Right renal pelvis (tissue), 4 donors: ENCODE measurements at regions not wholly inside any gene's neighbourhood (a gene's known extent, or its start where the extent isn't known, plus 50 kb on each side); places are given as distances from the start of the nearest gene placed in this dataset.
"Not testable (repeated sequence)": the region's sequence is repeated elsewhere in the genome, so short reads cannot be mapped to it uniquely, and the experiment has no call there.

Source experiments
- DNase-seq, 4 donors: peaks; one replicate each; pipeline ENCODE4 v3.0.0-alpha.2; 2013; ENCODE audit warnings: low read depth in 4 of 4, low spot score in 3 of 4, missing footprints in 1 of 4

DNA sequence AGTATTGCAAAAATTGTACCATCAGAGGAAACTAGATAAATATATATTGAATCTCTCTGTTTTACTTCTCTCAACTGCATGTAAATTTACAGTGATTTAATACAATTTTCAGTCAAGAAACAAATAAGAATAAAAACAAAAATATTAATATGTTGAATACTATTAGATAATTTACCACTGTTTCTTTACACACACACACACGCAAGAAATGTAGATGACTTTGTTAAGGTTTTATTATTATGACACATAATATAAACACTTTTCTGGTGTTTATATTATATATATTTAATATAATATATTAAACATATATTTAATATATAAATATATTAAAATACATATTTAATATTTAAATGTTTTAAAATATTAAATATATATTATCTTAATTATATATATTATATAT is 814.3 kb upstream of the CDH10 start:
- DNase-seq: no peak

DNA sequence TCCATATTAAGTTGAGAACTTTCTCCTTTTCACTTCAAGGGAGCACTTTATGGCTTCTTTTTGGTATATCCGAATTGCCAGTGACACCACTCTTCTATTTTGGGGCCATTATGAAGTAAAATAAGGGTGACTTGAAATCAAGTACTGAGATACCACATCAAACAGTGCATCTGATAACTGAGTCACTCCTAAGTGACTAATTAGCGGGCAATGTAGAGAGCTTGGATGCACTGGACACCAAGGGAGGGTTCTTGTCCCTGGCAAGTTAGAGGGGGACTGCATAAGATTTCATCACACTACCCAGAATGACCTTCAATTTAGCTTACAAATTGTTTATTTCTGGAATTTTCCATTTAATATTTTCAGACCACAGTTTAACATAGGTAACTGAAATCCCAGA is 813.9 kb upstream of the CDH10 start:
- no peak for DNase-seq

- no peak for DNase-seq
Observed at GRCh38 chr5:25453500-25453899, 808.7 kb upstream of the CDH10 start.

- DNase-seq: no peak
Observed at GRCh38 chr5:25451294-25451693, 806.5 kb upstream of the CDH10 start.

DNA sequence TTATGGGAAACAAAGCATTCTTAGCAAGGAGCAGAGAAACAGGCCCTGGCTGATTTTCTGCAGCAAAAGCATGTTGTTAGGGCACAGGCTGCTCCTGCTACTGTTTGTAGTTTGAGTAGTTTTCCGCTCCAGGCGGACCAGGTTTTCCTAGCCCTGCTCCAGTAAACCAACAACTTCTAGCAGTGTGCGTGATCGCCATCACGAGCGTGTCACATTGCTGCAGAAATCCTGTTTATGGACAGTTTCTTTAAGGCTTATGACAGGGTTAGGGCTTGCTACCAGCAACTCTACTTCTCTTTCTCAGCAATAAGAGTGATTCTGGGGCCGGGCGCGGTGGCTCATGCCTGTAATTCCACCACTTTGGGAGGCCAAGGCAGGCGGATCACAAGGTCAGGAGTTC is 803.9 kb upstream of the CDH10 start:
- DNase-seq: no peak

- no peak for DNase-seq
Observed at GRCh38 chr5:25448190-25448621, 803.4 kb upstream of the CDH10 start.

DNA sequence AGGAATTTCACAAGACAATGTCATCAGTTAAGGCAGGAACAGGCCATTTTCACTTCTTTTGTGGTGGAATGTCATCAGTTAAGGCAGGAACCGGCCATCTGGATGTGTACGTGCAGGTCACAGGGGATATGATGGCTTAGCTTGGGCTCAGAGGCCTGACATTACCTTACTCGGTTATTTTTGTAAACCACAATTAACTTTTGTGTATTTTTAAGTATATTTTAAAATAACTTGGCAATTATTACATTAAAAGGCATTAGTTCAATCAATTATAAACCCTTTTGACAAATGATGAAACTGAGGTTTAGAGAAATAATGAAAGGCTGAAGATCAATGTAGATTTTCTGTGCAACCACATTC is 801.3 kb upstream of the CDH10 start:
- not testable (repeated sequence) for DNase-seq

DNA sequence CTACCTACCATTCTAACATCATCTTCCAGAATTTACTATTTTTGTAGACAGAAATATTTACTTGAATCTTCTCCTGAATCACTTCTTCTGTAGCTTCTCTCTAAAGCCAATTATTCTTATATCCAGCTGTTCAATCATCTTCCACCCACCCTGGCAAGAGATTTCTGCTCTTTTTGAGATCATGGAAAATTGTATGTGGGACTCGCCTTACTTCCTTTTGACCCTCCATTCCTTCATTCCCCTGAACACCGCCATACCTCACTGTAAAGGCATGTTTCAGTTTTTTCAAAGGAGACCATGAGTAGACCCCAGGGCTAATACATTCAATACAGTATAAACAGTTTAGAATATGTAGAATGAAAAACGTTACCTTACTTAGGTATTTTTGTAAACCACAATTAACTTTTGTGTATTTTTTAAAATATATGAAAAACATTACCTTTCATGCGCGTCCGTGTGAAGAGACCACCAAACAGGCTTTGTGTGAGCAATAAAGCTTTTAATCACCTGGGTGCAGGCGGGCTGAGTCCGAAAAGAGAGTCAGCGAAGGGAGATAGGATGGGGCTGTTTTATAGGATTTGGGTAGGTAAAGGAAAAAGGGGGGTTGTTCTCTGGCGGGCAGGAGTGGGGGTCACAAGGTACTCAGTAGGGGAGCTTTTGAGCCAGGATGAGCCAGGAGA is 800.7 kb upstream of the CDH10 start:
- DNase-seq: not testable (repeated sequence)

- no peak for DNase-seq
Observed at GRCh38 chr5:25444697-25445096, 799.9 kb upstream of the CDH10 start.

DNA sequence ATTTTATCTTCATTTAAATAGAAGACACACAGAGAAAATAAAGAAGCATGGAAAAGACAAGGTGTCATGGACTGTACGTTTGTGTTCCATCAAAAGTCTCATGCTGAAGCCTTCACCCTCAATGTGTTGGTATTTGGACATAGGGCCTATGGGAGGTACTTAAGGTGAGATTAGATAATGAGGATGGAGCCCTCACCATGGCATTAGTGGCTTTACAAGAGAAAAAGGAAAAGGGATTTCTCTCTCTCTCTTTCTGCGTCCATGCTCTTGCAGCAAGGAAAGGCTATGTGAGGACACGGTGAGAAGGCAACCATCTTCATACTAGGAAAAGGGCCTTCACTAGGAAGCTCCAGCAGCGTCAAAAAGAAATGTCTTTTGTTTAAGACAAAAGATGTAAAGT is 797.0 kb upstream of the CDH10 start:
- DNase-seq: no peak

DNA sequence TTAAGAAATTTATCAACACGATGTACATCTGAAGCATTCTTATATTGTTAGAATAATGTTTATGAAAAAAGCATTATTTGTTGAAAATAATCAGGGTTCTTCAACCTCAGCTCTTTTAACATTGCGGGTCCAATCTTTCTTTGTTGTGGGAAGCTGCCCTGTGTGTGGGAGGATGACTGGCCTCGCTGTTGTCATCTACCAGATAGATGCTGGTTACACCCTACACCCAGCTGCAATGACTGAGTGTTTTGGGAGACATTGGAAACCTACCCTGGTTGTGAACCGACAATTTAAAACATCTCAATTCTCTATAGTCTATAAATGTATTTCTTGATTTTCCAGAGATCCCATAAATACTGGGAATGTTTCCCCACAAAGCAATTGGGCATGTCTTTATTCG is 794.2 kb upstream of the CDH10 start:
- no peak for DNase-seq

DNA sequence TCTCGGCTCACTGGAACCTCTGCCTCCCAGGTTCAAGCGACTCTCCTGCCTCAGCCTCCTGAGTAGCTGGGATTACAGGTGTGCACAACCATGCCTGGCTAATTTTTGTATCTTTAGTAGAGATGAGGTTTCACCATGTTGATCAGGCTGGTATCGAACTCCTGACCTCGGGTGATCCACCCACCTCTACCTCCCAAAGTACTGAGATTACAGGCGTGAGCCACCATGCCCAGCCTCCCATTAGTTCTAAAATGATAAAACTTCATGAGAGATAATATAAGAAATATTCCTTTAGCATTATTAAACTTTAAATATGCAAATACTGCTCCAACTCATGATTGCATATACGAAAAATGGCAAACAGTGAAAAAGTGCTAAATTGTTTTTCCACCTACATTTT is 793.6 kb upstream of the CDH10 start:
- DNase-seq: not testable (repeated sequence)

DNA sequence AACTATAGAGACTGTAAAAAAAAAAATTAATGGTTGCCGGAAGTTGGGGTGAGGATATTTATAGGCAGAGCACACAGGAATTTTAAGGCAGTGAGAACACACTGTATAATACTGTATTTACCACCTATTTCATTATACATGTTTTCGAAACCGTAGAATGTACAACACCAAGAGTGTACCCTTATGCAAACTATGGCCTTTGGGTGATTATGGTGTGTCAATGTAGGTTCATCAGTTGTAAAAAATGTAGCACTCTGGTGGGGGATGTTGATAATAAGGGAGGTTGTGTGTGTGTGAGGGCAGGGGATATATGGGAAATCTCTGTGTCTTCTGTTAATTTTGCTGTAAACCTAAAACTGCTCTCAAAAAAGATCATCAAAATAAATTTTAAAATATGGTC is 791.7 kb upstream of the CDH10 start:
- DNase-seq: no peak

DNA sequence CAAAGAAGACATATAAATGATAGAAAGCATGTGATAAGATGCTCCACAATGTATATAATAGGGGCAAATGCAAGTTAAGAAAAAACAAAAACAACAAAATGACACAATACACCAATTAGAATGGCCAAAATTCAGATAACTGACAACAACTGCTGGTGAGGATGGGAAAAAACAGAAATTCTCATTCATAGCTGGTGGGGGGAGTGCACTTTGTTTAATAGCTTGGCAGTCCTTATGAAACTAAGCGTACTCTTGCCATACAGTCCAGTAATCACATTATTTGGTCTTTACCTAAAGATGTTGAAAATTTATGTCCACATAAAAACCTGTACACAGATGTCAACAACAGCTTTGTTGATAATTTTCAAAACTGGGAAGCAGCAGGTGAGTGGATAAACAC is 791.1 kb upstream of the CDH10 start:
- DNase-seq: no peak

DNA sequence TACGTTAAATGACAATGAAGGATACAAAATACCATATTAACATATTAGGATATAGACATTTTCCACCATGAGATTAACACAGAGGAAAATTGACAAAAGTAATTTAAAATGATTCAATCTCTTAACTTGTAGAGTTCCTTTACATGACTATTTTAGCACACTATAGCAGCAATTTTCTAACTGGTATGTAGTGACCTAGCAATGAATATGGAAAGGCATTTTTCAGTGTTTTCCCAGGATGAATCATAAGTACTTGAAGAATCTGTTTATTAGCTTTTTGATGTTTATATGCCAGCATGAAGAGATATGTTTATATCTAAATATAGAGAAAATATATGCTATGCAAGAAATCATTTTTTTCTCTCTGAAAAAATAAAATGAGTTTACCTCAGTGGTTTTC is 782.5 kb upstream of the CDH10 start:
- no peak for DNase-seq

GRCh38 chr5:25423271-25423670 is 778.5 kb upstream of the CDH10 start:
- no peak for DNase-seq

- no peak for DNase-seq
Observed at GRCh38 chr5:25419684-25420083, 774.9 kb upstream of the CDH10 start.

DNA sequence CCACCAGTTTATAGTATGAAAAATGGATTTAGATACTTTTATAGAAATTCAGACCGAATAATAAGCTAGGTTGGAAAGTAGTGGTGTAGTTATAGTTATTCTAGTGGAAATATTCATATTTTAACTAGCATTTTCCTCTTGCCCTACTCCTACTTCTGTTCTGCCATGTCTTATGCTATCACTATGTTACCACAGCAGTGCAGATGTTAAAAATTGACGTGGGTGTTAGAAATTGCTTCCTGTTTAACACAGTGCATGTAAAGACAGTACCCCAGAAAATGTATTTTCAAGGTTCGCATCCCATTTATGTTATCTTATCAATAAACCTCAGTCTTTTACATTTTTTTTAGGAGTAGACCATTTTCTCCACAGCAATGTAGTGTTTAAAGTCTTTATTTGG is 774.2 kb upstream of the CDH10 start:
- no peak for DNase-seq

GRCh38 chr5:25418319-25418859 is 773.6 kb upstream of the CDH10 start:
- DNase-seq: no peak

- DNase-seq: no peak
Observed at GRCh38 chr5:25416960-25417359, 772.2 kb upstream of the CDH10 start.

DNA sequence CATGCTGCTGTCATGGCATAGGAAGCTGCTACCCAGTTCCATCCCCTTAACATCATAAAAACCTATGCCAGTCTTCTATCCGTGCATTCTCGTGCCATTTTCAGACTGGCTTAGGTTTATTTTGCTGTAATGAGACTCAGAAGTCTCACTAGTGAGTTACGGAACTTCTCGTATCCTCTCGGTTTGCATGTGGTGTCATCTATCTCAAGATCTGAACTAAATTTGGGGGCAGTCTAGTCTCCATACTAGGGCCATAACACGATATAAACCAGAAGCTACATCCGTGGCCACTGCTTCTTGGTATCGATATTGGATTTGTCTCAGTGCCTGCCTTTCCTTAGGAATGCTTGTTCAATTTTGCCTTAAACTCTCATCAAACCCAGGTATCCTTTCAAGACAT is 771.2 kb upstream of the CDH10 start:
- no peak for DNase-seq

DNA sequence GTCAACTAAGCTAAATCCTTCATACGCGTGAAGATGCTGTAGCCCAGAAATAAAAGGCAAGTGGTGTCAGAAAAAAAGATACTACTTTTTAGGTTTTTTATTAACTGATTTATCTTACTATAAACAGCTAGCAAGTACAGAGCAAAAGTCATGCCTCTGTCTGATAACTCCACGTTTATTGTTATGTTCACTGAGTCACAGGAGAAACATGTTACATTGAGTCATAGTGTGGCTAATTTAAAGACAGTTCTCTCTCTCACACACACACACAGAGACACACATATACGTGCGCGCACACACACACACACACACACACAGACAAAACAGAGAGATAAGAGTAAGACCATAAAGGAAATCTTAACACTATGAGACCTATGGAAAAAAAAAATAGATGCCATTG is 770.0 kb upstream of the CDH10 start:
- no peak for DNase-seq

DNA sequence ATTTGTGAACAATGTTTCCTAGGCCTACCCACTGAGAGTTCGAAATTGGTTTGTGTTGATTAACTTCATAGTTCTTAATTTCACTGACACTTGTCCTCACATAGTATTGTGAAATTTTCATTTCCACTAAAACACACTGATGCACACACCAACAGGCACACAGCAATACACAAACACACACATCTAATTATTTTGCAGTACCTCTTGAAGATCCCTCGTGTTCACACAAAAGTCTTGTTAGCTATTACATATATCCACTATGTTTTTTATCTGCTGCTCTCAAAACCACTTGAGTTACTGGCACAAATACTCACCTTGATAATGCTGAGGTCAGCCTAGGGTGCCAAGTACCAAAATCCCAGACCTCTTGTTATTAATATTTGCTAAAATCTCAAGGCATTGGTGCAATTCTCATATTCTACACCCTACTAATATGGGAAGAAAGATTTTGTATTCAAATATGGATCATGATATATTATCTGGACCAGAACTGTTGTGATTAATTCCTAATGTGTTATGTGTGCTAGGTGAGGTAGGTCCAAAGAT is 767.4 kb upstream of the CDH10 start:
- no peak for DNase-seq
